ENCODE measurements at regions not wholly inside any gene's neighbourhood (a gene's known extent, or its start where the extent isn't known, plus 50 kb on each side); places are given as distances from the start of the nearest gene placed in this dataset.

DNA sequence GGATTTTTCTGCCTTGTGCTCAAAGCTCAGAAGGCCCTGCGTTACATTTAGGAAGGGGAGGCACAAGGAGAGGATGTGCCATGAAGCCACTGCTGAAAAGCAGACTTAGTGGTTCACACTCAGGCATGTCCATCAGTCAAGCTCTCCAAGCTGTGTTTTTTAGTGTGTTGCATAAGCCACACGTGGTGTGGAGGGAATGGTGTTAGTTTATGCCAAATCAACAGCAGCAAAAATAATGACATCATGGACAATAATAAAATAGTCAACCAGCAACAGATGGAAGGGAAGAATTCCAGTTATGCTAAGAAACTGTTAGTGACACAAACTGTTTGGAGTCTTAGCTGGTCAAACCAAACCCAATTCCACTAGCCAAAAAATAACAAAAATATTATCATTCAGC lies 438.3 kb downstream of the NPIPA7 start:
- H3K27me3 Mint-ChIP-seq: peaks cover 12 to 31% of the 10 kb centered on the region in 2 donors
- H3K36me3 Mint-ChIP-seq: peaks cover 12% of the 10 kb centered on the region
- H3K4me3 Mint-ChIP-seq: no peak overlapping the region
- no peak overlapping the region for H3K27ac Mint-ChIP-seq
- ATAC-seq (no peak), DNase-seq (ENCODE audit: low spot score) (no peak)
- no peaks in the 10 kb centered on the region for H3K4me1 Mint-ChIP-seq (ENCODE audit: low read depth in 2 of 2)
- H3K9me3 Mint-ChIP-seq: peaks cover 9% of the 10 kb centered on the region

DNA sequence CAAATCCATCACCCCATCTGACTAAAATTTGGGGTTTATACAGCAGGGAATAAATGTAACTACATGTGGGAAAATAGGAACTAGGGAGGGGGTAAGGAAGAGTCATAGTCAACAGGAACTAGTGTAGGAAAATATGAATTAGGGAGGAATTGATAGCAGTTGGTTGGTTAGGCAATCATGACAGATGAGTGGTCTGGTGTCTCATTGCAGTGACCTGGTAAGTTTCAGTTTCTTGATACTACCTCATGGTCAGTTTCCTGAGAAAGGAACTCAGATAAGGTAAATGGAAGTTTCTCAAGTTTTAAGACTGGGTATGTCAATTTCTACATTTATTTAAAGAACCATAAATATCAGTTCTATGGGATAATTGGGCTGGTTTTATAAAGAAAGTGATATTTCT lies 442.3 kb downstream of the NPIPA7 start:
- Mint-ChIP-seq H3K27me3 (peaks cover 14 to 36% of the 10 kb centered on the region in 2 donors), H3K4me3 (no peak overlapping the region), H3K4me1 (ENCODE audit: low read depth in 2 of 2) (no peaks in the 10 kb centered on the region), H3K27ac (no peak overlapping the region), H3K36me3 (peaks cover 12% of the 10 kb centered on the region), H3K9me3 (peaks cover 9% of the 10 kb centered on the region)
- ATAC-seq (no peak), DNase-seq (ENCODE audit: low spot score) (no peak)

DNA sequence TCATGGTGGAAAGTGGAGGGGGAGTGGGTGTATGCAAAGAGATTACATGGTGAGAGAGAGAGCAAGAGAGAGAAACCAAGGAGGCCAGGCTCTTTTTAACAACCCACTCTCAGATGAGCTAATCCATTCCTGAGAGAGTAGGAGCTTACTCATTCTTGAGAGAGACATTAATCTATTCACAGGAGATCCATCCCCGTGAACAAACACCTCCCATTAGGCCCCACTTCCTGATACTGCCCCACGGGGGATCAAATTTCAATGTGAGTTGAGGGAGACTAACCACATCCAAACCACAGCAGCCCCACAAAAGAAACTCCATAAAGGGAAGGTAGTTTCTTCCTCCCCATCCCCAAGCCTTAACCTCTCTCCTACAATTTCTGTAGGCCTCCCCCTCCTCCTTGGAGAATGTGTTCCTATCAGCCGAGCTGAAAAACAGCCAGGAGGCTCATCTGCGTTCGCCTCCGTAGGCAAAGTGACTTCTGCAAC lies 450.0 kb downstream of the NPIPA7 start:
- ATAC-seq (no peak), DNase-seq (ENCODE audit: low spot score) (no peak)
- no peak overlapping the region for H3K27ac Mint-ChIP-seq
- H3K4me3 Mint-ChIP-seq: no peak overlapping the region
- H3K27me3 Mint-ChIP-seq: peaks cover 30 to 51% of the 10 kb centered on the region in 2 donors
- H3K9me3 Mint-ChIP-seq: no peaks in the 10 kb centered on the region
- no peaks in the 10 kb centered on the region for H3K36me3 Mint-ChIP-seq
- no peaks in the 10 kb centered on the region for H3K4me1 Mint-ChIP-seq (ENCODE audit: low read depth in 2 of 2)

GRCh38 chr16:16830401-16830800 lies 451.5 kb downstream of the NPIPA7 start:
- no peak overlapping the region for H3K4me3 Mint-ChIP-seq
- H3K4me1 Mint-ChIP-seq (ENCODE audit: low read depth in 2 of 2): no peaks in the 10 kb centered on the region
- ATAC-seq: no peak
- H3K36me3 Mint-ChIP-seq: no peaks in the 10 kb centered on the region
- no peak overlapping the region for H3K27ac Mint-ChIP-seq
- H3K27me3 Mint-ChIP-seq: peaks cover 31 to 51% of the 10 kb centered on the region in 2 donors
- DNase-seq (ENCODE audit: low spot score): no peak
- no peaks in the 10 kb centered on the region for H3K9me3 Mint-ChIP-seq

DNA sequence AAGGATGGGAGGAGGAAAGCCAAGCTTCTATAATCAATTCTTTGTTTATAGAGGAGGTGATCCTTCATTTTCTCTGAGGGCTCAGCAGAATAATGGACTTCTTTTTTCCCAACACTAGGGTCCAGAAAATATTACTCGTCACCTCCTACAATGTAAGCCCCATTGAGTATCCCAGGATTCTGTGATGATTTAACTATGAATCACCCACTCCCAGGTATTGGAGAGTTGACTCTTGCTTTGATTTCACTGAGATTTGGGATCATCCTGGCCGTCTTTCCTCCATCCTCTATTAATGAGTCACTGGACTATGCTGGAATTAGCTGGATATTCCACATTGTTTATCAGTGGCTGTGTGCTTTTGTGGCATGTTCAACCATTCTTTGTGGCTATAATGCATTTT lies 452.0 kb downstream of the NPIPA7 start:
- H3K9me3 Mint-ChIP-seq: no peaks in the 10 kb centered on the region
- H3K4me3 Mint-ChIP-seq: no peak overlapping the region
- no peak overlapping the region for H3K27ac Mint-ChIP-seq
- no peaks in the 10 kb centered on the region for H3K4me1 Mint-ChIP-seq (ENCODE audit: low read depth in 2 of 2)
- no peaks in the 10 kb centered on the region for H3K36me3 Mint-ChIP-seq
- ATAC-seq: no peak
- no peak for DNase-seq (ENCODE audit: low spot score)
- peaks cover 27 to 45% of the 10 kb centered on the region in 2 donors for H3K27me3 Mint-ChIP-seq

- H3K27me3 Mint-ChIP-seq: peaks cover 19 to 32% of the 10 kb centered on the region in 2 donors
- DNase-seq (ENCODE audit: low spot score): no peak
- no peaks in the 10 kb centered on the region for H3K4me1 Mint-ChIP-seq (ENCODE audit: low read depth in 2 of 2)
- H3K9me3 Mint-ChIP-seq: no peaks in the 10 kb centered on the region
- H3K27ac Mint-ChIP-seq: no peak overlapping the region
- H3K36me3 Mint-ChIP-seq: no peaks in the 10 kb centered on the region
- H3K4me3 Mint-ChIP-seq: no peak overlapping the region
- no peak for ATAC-seq
Observed at GRCh38 chr16:16833165-16833564, 454.2 kb downstream of the NPIPA7 start.

DNA sequence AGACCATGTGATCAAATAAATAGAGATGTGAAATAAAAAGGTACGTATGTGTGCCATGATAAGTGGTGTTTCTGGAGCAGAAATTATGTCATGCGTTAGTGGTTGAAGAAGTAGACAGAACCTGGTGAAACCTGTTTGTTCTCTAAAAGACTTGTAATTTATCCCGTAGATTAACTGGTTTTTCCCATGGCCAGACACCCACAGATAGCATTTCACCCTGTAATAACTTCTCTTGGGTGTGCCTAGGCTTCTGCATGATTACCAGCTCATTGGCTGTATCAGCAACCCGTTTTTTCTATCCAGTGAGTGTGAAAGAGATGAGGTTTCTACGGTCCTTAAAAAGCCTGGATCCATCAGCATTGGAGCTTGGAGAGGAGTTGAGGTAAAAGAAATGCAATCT lies 471.3 kb downstream of the NPIPA7 start:
- H3K4me1 Mint-ChIP-seq (ENCODE audit: low read depth in 2 of 2): no peaks in the 10 kb centered on the region
- no peak overlapping the region for H3K27ac Mint-ChIP-seq
- H3K9me3 Mint-ChIP-seq: peaks cover 2% of the 10 kb centered on the region
- H3K36me3 Mint-ChIP-seq: no peaks in the 10 kb centered on the region
- ATAC-seq: no peak
- H3K4me3 Mint-ChIP-seq: no peak overlapping the region
- H3K27me3 Mint-ChIP-seq: peaks cover 10 to 27% of the 10 kb centered on the region in 2 donors
- no peak for DNase-seq (ENCODE audit: low spot score)

DNA sequence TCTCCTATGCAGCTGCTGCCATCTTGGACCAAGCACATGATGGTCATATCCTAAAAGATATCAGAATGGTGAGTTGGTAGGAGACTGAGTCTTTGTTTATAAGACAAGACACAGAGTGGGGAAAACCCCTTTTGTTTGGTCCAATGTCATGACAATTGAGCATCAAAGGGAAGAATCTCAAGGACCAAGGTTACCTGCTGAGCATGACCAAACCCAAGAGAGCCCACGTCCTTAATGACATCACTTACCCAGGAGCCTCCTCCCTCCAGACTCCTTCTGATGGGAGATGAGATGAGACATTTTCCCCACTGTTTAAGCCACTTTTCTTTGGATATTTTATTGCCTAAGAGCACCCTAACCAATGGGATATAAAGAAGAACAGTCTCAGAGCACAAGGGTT lies 478.1 kb downstream of the NPIPA7 start:
- H3K27me3 Mint-ChIP-seq: peaks cover 14 to 56% of the 10 kb centered on the region in 2 donors
- H3K4me1 Mint-ChIP-seq (ENCODE audit: low read depth in 2 of 2): no peaks in the 10 kb centered on the region
- no peaks in the 10 kb centered on the region for H3K36me3 Mint-ChIP-seq
- no peak overlapping the region for H3K27ac Mint-ChIP-seq
- no peak overlapping the region for H3K4me3 Mint-ChIP-seq
- ATAC-seq: no peak
- no peak for DNase-seq (ENCODE audit: low spot score)
- H3K9me3 Mint-ChIP-seq: no peaks in the 10 kb centered on the region

DNA sequence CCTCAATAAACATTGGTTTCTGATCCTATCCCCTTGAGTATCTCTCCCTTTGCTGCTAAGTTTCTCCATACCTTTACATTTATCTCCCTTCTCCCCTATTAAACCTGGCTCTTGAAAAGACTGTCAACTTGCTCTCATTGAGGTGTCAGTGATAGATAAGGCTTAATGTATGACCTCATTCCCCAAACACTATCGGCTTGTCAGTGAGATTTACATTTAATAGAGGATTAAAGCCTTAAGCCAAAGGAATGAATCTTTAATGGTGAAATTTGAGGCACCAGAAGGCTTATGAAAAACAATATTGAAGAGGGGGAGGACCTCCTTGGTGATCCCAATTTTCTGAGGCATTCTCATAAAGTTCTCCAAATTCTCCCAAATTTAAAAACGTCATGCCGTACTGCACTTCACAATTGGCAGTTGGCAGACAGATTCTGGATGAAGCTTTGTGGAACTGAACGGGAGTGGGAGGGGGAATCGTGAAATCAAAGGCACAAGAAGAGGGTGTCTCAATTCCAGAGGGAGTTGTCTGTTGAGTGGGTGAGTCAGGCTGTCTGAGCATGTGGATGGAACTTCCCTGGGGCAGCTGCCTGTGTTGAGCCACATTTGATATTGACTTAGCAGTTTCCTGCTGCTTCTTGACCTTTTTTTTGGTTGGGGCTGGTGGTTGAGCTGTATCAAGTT lies 478.8 kb downstream of the NPIPA7 start:
- Mint-ChIP-seq H3K9me3 (no peaks in the 10 kb centered on the region), H3K27me3 (peaks cover 14 to 49% of the 10 kb centered on the region in 2 donors), H3K4me1 (ENCODE audit: low read depth in 2 of 2) (no peaks in the 10 kb centered on the region), H3K36me3 (no peaks in the 10 kb centered on the region), H3K4me3 (no peak overlapping the region), H3K27ac (no peak overlapping the region)
- ATAC-seq (no peak), DNase-seq (ENCODE audit: low spot score) (no peak)

GRCh38 chr16:16861546-16861945 lies 482.6 kb downstream of the NPIPA7 start:
- DNase-seq (ENCODE audit: low spot score) (no peak), ATAC-seq (peak in 1 of 2 donors; percentile 57)
- H3K27me3 Mint-ChIP-seq: peaks cover 9 to 32% of the 10 kb centered on the region in 2 donors
- no peak overlapping the region for H3K27ac Mint-ChIP-seq
- H3K4me1 Mint-ChIP-seq (ENCODE audit: low read depth in 2 of 2): no peaks in the 10 kb centered on the region
- no peak overlapping the region for H3K4me3 Mint-ChIP-seq
- no peaks in the 10 kb centered on the region for H3K9me3 Mint-ChIP-seq
- no peaks in the 10 kb centered on the region for H3K36me3 Mint-ChIP-seq

DNA sequence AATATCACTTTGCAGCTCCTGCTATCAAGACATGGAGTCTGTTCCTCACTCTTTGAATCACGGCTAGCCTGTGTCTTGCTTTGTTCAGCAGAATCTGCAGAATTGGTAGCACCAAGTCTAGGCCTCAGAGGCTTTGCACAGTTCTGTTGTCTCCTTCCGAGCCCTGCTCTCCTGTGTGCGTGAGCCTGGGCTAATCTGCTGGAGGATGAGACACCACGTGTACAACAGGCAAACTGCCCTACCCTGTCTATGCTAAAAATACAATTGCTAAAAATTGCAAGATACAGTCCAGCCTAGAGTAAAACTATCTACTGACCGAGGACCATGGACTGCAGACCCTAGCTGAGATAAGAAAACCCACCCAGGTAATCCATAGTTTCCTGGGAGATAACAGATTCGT lies 484.7 kb downstream of the NPIPA7 start:
- no peak for DNase-seq (ENCODE audit: low spot score)
- Mint-ChIP-seq H3K9me3 (no peaks in the 10 kb centered on the region), H3K36me3 (no peaks in the 10 kb centered on the region), H3K4me1 (ENCODE audit: low read depth in 2 of 2) (no peaks in the 10 kb centered on the region), H3K27me3 (peaks cover 3 to 14% of the 10 kb centered on the region in 2 donors), H3K27ac (no peak overlapping the region), H3K4me3 (no peak overlapping the region)
- ATAC-seq: no peak

- Mint-ChIP-seq H3K27ac (no peak overlapping the region), H3K27me3 (peaks cover 3 to 11% of the 10 kb centered on the region in 2 donors), H3K36me3 (no peaks in the 10 kb centered on the region)
Observed at GRCh38 chr16:16864536-16864935, 485.6 kb downstream of the NPIPA7 start.

GRCh38 chr16:16865374-16865773 lies 486.4 kb downstream of the NPIPA7 start:
- H3K27ac Mint-ChIP-seq: no peak overlapping the region
- H3K27me3 Mint-ChIP-seq: peaks cover 3 to 9% of the 10 kb centered on the region in 2 donors
- ATAC-seq: no peak
- H3K4me3 Mint-ChIP-seq: no peak overlapping the region
- H3K4me1 Mint-ChIP-seq (ENCODE audit: low read depth in 2 of 2): no peaks in the 10 kb centered on the region
- DNase-seq (ENCODE audit: low spot score): no peak
- H3K9me3 Mint-ChIP-seq: no peaks in the 10 kb centered on the region
- no peaks in the 10 kb centered on the region for H3K36me3 Mint-ChIP-seq

More at GRCh38 chr16:16864536-16864935, 485.6 kb downstream of the NPIPA7 start:
- ATAC-seq (no peak), DNase-seq (ENCODE audit: low spot score) (no peak)
- no peaks in the 10 kb centered on the region for H3K4me1 Mint-ChIP-seq (ENCODE audit: low read depth in 2 of 2)
- H3K4me3 Mint-ChIP-seq: no peak overlapping the region
- H3K9me3 Mint-ChIP-seq: no peaks in the 10 kb centered on the region

DNA sequence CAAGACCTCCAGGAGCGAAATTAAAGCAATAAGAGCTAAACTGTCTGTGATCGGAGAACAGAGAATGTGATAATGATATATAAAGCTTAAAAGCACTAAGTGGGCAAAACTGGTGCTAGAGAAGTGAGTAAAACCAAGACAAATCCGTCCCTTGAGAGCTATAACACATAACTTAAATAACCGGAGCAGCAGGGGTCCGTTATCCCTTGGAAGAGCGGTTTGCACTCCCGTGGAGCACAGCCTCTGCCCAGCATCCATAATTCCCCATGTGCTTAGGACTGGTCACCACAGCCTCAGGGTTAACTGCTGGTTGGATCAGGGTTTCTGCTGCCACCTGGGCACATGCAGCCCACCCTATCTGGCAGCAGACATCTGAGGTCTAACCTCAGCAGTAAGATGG lies 489.0 kb downstream of the NPIPA7 start:
- Mint-ChIP-seq H3K4me3 (no peak overlapping the region), H3K27me3 (peaks cover 6 to 12% of the 10 kb centered on the region in 2 donors), H3K27ac (no peak overlapping the region), H3K4me1 (ENCODE audit: low read depth in 2 of 2) (no peaks in the 10 kb centered on the region), H3K9me3 (no peaks in the 10 kb centered on the region), H3K36me3 (no peaks in the 10 kb centered on the region)
- ATAC-seq (no peak), DNase-seq (ENCODE audit: low spot score) (no peak)

DNA sequence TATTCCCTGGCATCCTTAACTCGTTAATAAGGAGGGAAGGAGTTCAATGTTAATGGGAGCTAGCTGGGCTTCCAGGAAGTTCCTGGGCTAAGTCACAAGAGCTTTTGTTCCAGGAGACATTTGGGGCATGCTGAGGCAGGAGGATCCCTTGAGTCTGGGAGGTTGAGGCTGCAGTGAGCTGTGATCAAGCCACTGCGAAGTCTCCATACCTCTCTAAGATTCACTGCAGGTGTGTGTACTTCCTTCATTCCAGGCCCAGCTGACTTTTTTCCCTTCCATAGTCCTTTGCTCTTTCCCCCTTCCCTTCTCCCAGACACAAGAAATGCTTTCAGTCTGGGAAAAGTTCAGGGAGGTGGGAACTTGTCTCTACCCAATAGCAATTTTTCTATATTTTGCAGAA lies 489.8 kb downstream of the NPIPA7 start:
- H3K36me3 Mint-ChIP-seq: no peaks in the 10 kb centered on the region
- ATAC-seq (no peak), DNase-seq (ENCODE audit: low spot score) (no peak)
- no peak overlapping the region for H3K27ac Mint-ChIP-seq
- peaks cover 6 to 12% of the 10 kb centered on the region in 2 donors for H3K27me3 Mint-ChIP-seq
- no peak overlapping the region for H3K4me3 Mint-ChIP-seq
- H3K4me1 Mint-ChIP-seq (ENCODE audit: low read depth in 2 of 2): no peaks in the 10 kb centered on the region
- H3K9me3 Mint-ChIP-seq: no peaks in the 10 kb centered on the region
